ENCODE measurements at regions not wholly inside any gene's neighbourhood (a gene's known extent, or its start where the extent isn't known, plus 50 kb on each side); places are given as distances from the start of the nearest gene placed in this dataset.

DNA sequence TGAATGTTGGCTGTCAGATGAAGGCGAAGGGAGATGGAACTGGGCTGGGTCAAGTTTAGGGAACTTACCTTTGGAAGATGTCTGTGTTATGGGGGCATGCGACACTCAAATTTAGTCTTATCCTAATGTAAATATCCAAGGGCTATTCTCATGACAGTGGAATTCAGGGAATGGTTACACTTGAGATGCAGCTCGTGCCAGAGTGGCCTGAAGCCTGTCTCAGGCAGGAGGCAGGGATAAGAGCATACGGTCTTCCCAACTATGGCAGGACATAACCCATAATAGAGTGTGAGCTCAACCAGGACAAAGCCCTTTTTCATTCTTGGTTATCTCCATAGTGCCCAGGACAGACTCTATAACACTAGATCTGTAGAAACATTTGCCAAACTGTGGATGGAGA is 393.3 kb upstream of the CDH11 start:
- Histone ChIP-seq H3K27ac (no peak overlapping the region), H3K9me3 (no peaks in the 10 kb centered on the region), H3K4me3 (no peak overlapping the region), H3K4me1 (no peaks in the 10 kb centered on the region), H3K27me3 (no peaks in the 10 kb centered on the region), H3K36me3 (no peaks in the 10 kb centered on the region)
- intact Hi-C loops (cut with DNase I; ENCODE audit: low total_unique reads) = no loop called here
- TF ChIP-seq POLR2AphosphoS5 (IDR thresholded peaks at IDR 0.05) (no peak), POLR2A (IDR thresholded peaks at IDR 0.05) (no peak), EP300 (IDR thresholded peaks at IDR 0.05) (no peak)
- TF ChIP-seq, protein P1, sequence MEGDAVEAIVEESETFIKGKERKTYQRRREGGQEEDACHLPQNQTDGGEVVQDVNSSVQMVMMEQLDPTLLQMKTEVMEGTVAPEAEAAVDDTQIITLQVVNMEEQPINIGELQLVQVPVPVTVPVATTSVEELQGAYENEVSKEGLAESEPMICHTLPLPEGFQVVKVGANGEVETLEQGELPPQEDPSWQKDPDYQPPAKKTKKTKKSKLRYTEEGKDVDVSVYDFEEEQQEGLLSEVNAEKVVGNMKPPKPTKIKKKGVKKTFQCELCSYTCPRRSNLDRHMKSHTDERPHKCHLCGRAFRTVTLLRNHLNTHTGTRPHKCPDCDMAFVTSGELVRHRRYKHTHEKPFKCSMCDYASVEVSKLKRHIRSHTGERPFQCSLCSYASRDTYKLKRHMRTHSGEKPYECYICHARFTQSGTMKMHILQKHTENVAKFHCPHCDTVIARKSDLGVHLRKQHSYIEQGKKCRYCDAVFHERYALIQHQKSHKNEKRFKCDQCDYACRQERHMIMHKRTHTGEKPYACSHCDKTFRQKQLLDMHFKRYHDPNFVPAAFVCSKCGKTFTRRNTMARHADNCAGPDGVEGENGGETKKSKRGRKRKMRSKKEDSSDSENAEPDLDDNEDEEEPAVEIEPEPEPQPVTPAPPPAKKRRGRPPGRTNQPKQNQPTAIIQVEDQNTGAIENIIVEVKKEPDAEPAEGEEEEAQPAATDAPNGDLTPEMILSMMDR (IDR thresholded peaks at IDR 0.05) = no peak
- no peak for DNase-seq
- WGBS, 5 donors = 52 to 62% (median 54%) methylated on average over 3 to 4 of the region's 4 CpGs

DNA sequence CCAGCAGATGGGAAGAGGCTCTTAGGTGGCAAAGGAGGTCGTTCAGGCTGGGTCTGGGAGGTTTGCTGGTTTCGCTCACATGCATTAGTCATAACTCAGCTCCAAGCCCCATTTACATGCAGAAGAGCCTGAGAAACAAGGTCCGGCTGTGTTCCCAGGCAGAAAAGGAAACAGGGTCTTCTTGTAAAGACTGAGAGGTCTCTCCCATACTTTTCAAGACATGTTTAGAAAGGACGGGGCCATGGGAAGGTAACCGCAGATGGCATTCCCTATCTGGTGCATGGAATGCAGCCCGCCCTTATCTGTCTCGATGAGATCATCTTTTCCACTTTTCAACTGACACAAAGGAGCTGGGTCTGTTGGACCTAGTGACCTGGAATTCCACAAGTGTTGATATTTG is 389.0 kb upstream of the CDH11 start:
- Histone ChIP-seq H3K9me3 (no peaks in the 10 kb centered on the region), H3K4me1 (no peaks in the 10 kb centered on the region), H3K36me3 (no peaks in the 10 kb centered on the region), H3K27me3 (no peaks in the 10 kb centered on the region), H3K4me3 (no peak overlapping the region), H3K27ac (no peak overlapping the region)
- DNase-seq = no peak
- TF ChIP-seq POLR2AphosphoS5 (IDR thresholded peaks at IDR 0.05) = no peak
- 44 to 64% (median 56%) methylated on average over 7 of the region's 7 CpGs for WGBS, 5 donors
- intact Hi-C loops (cut with DNase I; ENCODE audit: low total_unique reads) = no loop called here

DNA sequence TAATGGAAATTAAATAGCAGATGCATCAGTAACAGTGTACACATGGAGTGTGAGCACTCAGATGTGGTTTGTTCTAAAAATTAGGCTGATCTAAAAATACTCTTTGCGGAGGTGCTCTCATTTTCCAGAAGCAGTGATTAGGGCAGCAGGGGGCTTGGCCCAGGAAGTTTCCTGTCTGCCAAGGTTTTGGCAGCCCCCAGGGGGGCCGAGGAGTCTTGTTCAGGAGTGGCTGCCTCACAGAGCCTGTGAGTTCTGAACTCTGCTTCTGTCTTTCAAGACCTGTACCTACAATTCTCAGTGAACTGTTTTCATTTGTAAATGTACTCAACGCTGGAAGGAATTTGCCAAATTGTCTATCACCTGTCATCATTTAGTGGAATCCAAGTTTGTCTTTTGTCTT is 388.4 kb upstream of the CDH11 start:
- no peak for TF ChIP-seq POLR2A (IDR thresholded peaks at IDR 0.05)
- TF ChIP-seq POLR2AphosphoS5 (IDR thresholded peaks at IDR 0.05) = no peak
- no peak for DNase-seq
- no peak overlapping the region for H3K27ac ChIP-seq
- no peaks in the 10 kb centered on the region for H3K4me1 ChIP-seq
- intact Hi-C loops (cut with DNase I; ENCODE audit: low total_unique reads) = no loop called here
- no peak overlapping the region for H3K4me3 ChIP-seq
- no peaks in the 10 kb centered on the region for H3K36me3 ChIP-seq
- no peaks in the 10 kb centered on the region for H3K27me3 ChIP-seq
- no peaks in the 10 kb centered on the region for H3K9me3 ChIP-seq
- WGBS, 5 donors = 59 to 73% (median 72%) methylated on average over 3 of the region's 3 CpGs

DNA sequence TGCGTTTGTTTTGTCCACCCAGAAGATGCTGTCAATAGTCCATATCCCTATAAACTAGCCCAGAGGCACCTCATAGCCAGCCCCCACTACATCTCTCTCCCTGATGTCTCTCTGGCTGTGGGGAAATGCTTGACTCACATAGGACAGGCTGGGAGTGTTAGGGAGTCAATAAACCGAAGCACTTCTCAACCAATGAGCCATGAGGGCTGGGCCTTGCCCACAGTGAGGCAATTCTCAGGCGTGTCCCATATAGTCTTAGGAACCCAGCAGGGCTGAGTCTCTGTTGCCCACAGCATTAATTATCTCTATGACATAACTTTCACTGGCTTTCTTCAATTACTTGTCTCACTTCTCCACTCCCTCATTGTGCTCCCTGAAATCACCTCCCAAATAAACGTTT is 387.3 kb upstream of the CDH11 start:
- 61 to 82% (median 65%) methylated on average over 4 of the region's 4 CpGs for WGBS, 5 donors
- no peaks in the 10 kb centered on the region for H3K36me3 ChIP-seq
- DNase-seq = no peak
- no peak overlapping the region for H3K4me3 ChIP-seq
- TF ChIP-seq POLR2A (IDR thresholded peaks at IDR 0.05) (no peak), POLR2AphosphoS5 (IDR thresholded peaks at IDR 0.05) (no peak), EP300 (IDR thresholded peaks at IDR 0.05) (no peak)
- TF ChIP-seq, protein P1 (IDR thresholded peaks at IDR 0.05) = no peak
- intact Hi-C loops (cut with DNase I; ENCODE audit: low total_unique reads) = no loop called here
- no peaks in the 10 kb centered on the region for H3K9me3 ChIP-seq
- H3K27ac ChIP-seq = no peak overlapping the region
- no peaks in the 10 kb centered on the region for H3K4me1 ChIP-seq
- H3K27me3 ChIP-seq = no peaks in the 10 kb centered on the region

DNA sequence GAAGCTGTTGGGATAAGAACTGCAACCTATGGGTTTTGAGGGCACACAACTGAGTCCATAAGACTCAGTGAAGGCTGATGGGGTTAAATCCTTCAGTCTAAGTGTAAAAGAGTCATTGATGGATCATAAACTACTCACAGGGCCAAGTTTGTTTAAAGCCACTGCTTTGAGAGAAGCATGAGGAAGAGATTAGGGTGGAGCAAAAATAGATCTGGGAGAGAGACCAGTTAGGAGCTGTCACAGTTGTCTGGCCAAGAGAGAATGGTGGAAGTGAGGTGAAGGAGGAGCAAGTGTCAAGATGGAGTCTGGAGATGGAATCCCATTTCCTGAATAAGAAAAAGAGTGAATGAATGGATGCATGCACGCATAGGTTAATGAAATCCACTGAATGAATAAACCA is 379.1 kb upstream of the CDH11 start:
- no peak overlapping the region for H3K4me3 ChIP-seq
- H3K27ac ChIP-seq = no peak overlapping the region
- intact Hi-C loops (cut with DNase I; ENCODE audit: low total_unique reads) = no loop called here
- WGBS, 5 donors = 67 to 89% (median 81%) methylated on average over 1 of the region's 1 CpG
- no peaks in the 10 kb centered on the region for H3K4me1 ChIP-seq
- H3K27me3 ChIP-seq = no peaks in the 10 kb centered on the region
- DNase-seq = no peak
- H3K36me3 ChIP-seq = no peaks in the 10 kb centered on the region
- TF ChIP-seq EP300 (IDR thresholded peaks at IDR 0.05) (no peak), POLR2A (IDR thresholded peaks at IDR 0.05) (no peak), POLR2AphosphoS5 (IDR thresholded peaks at IDR 0.05) (no peak)
- TF ChIP-seq, protein P1 (IDR thresholded peaks at IDR 0.05) = no peak
- no peaks in the 10 kb centered on the region for H3K9me3 ChIP-seq
